ENCODE measurements at regions not wholly inside any gene's neighbourhood (a gene's known extent, or its start where the extent isn't known, plus 50 kb on each side); places are given as distances from the start of the nearest gene placed in this dataset.
A peak's percentile ranks its signal among the peaks of the same experiment; 100 is the strongest.

DNA sequence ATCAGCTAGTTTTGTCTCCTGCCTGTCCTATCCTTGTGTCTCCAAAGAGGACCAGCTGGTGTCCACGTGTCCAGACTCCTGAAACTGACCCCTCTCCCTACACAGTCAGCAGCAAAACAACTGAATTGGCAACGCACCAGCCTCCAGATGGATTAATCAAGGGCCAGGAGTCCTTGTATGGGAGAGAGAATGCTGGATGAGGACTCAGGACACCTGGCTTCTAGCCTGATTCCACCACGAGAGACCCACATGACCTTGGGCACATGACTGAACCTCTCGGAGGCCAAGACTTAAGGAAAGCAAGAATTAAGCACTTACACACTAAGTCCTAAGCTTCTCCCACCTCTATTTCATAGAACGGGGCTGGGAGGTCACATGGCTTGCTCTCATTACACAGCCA lies 60.4 kb upstream of the CMKLR1 start:
- no peak overlapping the region for H3K4me3 ChIP-seq
- no peak for DNase-seq (ENCODE audit: low spot score)
- H3K27ac ChIP-seq: peak overlapping the region in 1 of 2 donors; percentile 28
- TF ChIP-seq, protein P1, sequence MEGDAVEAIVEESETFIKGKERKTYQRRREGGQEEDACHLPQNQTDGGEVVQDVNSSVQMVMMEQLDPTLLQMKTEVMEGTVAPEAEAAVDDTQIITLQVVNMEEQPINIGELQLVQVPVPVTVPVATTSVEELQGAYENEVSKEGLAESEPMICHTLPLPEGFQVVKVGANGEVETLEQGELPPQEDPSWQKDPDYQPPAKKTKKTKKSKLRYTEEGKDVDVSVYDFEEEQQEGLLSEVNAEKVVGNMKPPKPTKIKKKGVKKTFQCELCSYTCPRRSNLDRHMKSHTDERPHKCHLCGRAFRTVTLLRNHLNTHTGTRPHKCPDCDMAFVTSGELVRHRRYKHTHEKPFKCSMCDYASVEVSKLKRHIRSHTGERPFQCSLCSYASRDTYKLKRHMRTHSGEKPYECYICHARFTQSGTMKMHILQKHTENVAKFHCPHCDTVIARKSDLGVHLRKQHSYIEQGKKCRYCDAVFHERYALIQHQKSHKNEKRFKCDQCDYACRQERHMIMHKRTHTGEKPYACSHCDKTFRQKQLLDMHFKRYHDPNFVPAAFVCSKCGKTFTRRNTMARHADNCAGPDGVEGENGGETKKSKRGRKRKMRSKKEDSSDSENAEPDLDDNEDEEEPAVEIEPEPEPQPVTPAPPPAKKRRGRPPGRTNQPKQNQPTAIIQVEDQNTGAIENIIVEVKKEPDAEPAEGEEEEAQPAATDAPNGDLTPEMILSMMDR (IDR thresholded peaks at IDR 0.05): no peak

- TF ChIP-seq, protein P1 (IDR thresholded peaks at IDR 0.05): no peak
- no peak for DNase-seq (ENCODE audit: low spot score)
- H3K27ac ChIP-seq: peak overlapping the region; percentile 49 to 75
- H3K4me3 ChIP-seq: no peak overlapping the region
Observed at GRCh38 chr12:108394196-108394595, 55.1 kb upstream of the CMKLR1 start.

- DNase-seq (ENCODE audit: low spot score): no peak
Observed at GRCh38 chr12:108392284-108392683, 53.2 kb upstream of the CMKLR1 start.

DNA sequence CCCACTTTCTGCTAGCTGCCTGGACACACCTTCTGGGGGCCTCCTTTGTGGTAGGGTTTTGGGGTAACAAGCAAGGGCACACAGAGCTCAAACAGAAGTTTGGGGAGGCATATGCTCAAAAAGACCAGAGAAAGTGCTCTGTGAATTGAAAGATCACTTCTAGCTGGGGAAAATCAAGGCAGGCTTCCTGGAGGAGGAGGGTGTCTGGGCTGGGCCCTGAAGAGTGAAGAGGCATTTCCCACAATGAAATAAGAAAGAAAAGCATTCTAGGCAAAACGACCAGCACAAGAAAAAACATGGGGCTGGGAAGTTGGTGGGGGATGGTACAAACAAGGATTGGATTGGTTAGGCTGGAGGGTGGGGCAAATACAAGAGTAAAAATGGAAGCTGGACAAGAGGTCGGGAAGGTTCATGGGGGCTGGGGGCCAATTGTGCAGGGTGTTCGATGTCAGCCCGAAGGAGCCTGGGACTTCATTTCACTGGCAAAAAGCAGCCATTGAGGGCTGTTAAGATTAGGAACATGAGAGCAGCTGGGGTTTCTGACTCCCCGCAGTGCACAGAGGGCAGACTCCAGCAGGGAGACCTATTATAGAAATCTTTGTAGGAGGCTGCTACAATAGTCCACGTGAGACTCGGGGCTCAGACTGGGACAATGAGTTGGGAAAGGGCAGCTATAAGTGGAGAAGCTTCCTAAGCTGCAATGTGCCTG lies 51.5 kb upstream of the CMKLR1 start:
- Histone ChIP-seq H3K4me3 (no peak overlapping the region), H3K27ac (no peak overlapping the region)
- TF ChIP-seq, protein P1 (IDR thresholded peaks at IDR 0.05): no peak
- no peak for DNase-seq (ENCODE audit: low spot score)

More at GRCh38 chr12:108392284-108392683, 53.2 kb upstream of the CMKLR1 start:
- TF ChIP-seq, protein P1 (IDR thresholded peaks at IDR 0.05): no peak
- no peak overlapping the region for H3K4me3 ChIP-seq
- H3K27ac ChIP-seq: no peak overlapping the region

DNA sequence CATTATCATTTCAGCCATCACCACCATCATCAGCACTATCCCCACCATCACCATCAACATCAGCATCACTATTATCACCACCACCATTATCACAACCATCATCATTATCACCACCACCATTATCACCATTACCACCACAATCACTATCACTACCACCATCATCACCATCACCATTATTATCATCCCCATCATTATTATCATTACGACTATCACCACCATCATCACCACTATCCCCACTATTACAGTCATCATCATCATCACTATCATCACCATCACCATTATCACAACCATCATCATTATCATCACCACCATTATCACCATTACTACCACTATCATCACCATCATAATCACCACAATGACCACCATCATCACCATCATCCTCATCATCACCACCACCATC lies 50.4 kb upstream of the CMKLR1 start:
- no peak overlapping the region for H3K27ac ChIP-seq
- H3K4me3 ChIP-seq: no peak overlapping the region
- DNase-seq (ENCODE audit: low spot score): no peak
- TF ChIP-seq, protein P1 (IDR thresholded peaks at IDR 0.05): no peak

Measured in coronary artery (tissue), 2 donors.